HG03097 (cell line): ENCODE measurements at regions not wholly inside any gene's neighbourhood (a gene's known extent, or its start where the extent isn't known, plus 50 kb on each side); places are given as distances from the start of the nearest gene placed in this dataset.
"Not testable (repeated sequence)": the region's sequence is repeated elsewhere in the genome, so short reads cannot be mapped to it uniquely, and the experiment has no call there.

ENCODE experiments used
- ATAC-seq: cut with Tn5 transposase; IDR thresholded peaks from one replicate; pipeline ENCODE4 v1.9.1; 2021; ENCODE audit not compliant: unreplicated experiment, low FRiP score

DNA sequence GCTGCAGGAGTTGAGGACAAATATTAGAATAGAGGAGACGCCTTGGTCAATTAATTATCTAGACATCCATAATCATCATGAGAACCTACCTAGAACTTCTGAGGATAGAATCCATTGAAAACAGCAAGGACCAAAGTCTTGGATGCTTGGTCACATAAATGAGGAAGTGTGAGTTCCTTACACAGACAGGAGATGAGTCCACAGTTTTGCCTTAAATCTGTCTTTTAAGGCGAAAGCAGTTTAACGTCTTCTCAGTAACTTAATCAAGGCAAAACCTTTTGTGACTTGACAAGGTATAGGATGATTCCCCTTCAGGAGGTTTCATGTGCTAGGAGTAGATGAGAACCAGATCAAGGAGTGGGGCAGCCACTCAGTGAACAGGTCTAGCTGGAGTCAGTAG, 1783.2 kb upstream of the CELF4 start:
- ATAC-seq: no peak

DNA sequence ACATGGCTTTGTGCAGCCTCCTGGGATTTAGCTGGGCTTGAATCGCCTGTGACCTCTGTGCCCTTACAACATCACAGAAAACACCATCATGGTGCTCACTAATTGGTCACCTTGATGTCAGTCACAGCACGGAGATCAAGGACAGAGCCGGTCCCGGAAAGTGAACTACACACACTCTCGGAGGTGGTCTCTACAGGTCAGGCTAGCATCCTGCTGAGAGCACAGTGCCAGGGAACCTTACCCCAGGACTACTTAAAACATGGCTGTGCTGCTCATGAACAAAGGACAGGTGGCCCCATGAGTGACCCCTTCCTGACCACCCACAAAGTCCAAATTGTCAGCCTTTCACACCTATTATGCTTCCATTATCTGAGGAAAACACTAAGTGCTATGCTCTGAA, 1782.1 kb upstream of the CELF4 start:
- ATAC-seq: no peak

DNA sequence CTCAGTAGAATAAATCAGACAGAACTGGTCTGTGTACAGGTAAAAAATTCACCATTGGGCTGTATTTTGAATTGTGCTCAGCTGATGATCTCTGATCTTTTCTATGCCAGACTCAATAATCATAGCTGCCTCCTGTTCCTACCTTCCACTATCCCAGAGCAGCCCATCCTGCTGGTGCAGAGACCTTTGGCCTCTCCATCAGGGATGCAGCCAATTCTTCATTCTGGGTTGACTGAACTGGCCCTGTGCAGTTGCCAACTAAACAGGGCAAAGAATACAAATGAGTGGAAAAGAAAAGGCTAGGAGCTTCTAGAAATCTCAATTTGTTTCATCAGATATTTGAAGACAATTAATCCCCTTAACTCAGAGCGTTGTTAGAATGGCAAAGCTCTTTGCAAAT, 1781.3 kb upstream of the CELF4 start:
- no peak for ATAC-seq

DNA sequence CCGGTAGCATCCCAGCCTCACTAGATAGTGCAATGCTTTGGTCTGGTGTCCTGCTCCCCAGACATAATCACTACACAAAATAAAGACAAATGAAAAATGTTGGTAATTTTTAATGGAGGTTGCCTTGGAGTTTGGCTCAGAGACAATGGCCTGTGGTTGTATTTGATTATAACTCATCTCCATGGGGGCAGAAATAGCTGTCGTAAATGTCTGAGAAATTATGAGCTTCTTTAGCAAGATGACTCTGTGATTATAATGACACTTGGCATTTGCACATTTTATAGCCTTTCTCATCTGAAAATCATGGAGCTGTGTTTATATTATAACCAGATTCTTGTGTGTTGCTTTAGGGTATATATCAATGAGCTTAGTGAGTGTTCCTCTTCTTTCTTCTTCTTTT, 1779.7 kb upstream of the CELF4 start:
- ATAC-seq: no peak

DNA sequence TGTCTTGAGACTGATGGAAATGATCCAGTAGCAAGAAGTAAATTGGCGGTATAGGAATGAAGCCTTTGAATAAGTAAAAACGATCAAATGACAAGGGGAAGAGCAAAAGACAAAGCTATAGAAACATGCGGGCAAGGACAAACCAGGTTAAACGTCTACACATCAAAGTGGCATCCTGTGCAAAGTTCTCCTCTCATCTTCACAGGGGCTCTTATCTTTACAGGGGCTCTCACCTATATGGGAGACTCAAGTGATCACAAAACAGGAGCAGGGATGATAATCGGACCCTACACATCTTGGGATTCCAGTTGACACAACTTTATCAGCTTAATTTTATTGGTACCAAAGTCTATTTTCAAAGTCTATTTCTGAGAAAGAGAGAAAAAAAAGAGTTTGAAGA, 1778.9 kb upstream of the CELF4 start:
- no peak for ATAC-seq

DNA sequence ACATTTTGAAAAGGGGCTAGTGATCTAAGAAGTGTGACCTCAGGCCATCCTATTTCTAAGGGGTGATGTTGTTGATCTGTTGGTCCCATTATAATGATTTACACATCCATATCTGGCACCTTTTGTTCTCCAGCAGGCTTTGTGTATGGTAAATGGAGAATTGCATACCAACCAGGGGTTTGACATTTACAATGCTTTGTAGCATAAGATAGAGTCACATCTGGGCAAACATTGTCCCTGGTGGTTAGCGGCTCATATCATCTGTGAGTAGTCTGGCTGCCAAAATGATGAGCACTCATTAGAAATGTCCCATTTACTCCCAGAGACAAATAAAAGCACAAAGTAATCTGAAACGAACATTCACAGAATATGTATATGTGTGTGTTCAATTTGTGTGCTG, 1775.5 kb upstream of the CELF4 start:
- no peak for ATAC-seq

DNA sequence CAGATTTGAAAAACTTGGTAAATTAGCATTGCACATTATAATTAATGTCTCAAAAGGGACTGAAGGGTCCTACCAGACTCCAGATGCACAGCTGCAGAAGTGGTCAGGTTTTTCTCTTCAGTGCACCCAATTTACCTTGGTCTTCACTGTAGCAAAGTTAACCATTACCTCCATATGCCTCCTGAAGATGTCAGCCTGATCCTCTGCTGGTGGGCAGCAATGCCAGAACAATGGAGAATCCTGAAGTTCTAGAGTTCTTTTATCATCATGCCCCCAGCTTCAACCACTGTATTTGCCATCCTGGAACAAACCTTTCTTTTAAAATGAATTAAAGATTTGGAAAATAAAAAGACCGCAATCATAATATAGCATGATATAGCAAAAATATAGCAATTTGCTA, 1774.8 kb upstream of the CELF4 start:
- ATAC-seq: no peak

DNA sequence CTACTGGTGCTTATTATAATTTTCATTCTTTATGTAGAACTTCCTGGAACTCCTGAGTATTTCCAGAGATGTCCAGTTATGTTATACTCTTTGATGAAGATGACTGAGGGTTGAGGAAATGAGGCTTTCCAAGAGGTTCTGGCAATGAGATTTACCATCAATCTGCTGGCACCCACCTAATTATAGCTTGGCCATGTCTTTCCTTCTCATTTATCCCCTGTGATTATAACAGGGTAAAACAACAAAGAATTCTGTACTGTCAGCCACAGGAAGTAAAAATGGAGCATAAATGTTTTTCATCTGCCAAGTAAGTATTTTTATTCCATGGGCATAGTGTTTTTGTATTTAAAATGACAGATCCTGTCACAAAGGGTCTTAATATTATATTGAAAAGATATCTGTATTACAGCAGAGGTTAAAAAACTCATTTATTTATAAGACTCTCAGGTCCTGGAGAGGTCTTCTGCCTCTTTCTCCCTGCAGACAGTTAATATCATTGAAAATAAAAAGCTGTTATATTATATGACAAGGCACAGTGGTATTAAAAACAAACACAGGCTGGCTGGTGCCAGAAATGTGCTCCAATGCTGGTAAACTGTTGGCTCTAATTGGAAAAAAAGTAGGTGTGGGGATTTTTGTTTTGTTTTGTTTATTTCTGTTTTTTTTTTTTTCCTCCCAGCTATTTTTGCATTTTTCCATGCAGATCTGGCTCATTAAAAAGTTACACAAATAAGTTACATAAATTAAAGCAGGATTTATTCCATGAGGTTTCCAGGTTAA, 1764.1 kb upstream of the CELF4 start:
- ATAC-seq: no peak

DNA sequence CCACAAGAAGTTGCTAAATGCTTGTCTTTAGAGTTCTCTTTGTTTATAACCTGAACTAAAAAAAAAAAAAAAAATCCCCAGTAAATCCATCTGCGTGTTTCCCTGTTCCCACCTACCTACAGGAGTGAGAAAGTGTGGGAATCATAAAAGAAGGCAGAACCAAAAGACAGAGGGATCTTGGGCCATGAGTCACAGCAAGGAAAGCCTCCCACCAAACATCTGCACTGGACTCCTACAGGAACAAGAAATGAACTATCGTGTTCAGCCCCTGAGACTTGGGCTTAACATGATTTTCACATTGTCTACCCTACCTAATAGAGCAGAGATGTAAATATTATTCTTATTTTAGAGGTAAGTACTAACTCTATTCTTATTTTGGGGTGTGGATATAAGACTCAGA, 1761.2 kb upstream of the CELF4 start:
- ATAC-seq: no peak

DNA sequence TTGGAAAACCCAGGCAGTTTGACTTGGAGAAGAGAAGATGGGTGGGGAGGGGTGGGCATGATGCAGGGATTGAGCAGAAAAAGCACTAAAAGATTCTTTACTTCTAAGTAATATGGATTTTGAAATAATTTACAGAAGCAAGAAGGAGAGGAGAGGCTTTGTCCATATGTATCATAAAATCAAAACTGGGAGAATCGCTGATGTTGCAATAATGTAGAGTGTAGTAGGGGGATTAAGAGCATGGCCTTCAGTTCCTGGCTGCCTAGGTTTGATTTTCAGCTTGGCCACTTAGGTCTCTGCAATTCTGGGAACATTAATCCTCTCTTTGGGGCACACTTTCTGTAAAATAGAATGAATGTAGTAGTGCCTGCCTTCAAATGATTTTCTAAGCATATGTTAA, 1760.4 kb upstream of the CELF4 start:
- ATAC-seq: no peak

DNA sequence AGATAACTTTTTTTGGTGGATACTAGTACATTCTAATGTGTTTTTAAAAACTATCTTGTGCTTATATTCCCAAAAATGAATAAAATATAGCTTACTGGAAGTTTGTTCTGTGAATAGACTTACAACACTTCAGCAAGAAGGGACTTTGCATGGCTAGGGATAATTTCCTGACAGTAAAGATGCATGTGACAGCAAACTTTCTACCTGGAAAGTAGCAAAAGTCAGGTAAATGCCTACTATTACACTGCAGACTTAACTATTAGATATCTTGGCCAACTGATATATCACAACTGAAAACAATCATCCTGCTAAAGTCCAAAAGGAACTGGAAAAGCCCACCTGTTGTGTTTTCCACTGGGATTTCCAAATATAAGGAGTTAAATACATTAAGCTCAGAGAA, 1753.5 kb upstream of the CELF4 start:
- no peak for ATAC-seq

DNA sequence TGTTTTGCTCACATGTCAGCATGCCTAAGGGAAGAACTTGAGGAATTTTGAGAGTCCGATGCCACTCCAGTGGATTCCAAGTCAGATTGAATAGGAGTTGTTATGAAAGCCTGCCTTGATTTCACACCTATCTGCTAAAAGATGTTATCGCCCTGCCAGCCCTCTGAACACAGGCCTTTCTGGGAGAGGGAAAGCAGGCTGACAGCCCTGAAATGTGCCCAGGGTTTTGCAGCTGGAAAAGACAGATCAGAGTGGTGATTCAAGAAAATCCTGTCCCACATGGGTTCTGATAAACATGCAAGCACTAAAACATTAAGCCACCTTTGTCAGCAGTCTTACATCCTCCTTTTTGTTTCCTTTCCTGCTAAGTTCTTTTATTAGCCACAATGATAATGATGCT, 1752.9 kb upstream of the CELF4 start:
- ATAC-seq: no peak

DNA sequence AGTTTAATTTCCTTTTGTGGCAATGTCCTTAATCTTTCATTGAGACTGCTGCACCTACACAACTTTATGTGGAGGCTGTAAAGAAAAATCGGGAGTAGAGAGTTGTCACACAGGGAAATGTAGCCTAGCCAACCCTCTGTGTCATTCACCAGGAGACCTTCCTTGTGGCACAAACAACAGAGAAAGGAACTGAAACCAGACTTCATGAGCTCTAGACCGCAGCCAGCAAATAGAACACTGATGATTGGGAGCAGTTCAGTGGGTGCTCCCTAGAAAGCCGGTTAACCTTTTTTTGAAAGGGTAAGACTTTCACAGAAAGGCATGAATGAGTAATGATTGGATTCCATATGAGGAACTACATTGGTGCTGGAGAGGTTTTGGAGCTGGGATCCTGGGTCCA, 1752.4 kb upstream of the CELF4 start:
- ATAC-seq: no peak

DNA sequence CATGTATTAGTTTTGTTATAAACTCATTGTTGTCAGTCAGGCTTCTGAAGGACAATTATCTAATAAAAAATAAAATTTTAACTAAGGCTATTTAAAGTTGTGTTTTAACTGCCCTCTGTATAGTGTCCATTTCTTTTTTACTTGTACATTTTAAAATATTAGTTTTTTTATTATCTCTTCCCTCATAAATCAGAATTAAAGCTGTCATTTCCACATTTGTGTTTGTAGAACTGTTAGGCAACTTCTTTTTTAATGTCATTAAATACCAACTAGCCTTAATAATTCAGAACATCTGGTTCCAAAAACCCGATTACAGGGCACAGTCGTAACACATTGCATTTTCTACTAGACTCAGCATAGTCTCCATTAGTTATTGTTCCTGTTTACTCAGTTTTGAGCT, 1749.0 kb upstream of the CELF4 start:
- ATAC-seq: no peak

DNA sequence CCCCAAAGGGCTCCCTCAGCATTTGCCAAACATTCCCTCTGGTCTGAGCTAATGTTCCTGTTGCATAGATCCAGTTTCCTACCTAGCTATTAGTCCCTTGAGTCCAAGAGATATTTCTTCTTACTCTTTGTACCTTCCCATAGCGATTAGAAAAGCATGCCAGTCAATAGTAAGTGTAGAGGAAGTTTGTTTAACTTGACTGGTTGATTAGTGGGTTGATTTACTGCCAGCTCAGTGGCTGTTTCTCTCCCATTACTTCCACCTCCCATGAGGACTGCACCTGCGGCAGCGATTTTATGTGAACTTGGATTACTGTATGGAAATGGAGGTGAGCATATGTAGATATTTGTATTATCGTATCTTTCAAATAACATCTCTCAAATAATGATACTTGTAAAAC, 1748.4 kb upstream of the CELF4 start:
- ATAC-seq: no peak

DNA sequence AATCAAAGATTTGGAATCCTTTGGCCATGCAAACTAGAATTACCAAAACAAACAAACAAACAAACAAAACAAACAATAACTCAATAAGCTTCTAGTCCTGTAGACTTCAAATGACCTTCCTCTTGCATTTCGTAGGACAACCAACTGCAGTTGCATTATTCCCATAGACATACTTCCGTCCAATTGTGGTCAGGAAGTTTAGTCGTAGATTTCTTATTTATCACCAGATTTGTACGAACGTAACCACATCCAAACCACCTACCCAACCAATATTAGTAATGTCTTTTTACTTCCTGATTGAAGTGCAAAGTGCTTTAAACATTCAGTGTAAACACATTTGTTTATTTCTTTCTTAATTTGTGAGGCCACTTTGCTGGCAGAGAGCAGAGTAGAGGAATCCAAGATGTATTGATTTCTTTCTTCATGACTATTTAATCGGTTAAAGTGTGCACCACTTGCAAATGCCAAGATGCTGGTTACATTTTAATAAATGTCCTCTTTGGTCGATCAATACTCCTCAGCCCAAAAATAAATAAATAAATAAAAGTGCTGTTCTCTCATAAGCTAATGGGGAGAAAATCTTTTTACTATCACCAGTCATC, 1745.6 kb upstream of the CELF4 start:
- ATAC-seq: no peak

DNA sequence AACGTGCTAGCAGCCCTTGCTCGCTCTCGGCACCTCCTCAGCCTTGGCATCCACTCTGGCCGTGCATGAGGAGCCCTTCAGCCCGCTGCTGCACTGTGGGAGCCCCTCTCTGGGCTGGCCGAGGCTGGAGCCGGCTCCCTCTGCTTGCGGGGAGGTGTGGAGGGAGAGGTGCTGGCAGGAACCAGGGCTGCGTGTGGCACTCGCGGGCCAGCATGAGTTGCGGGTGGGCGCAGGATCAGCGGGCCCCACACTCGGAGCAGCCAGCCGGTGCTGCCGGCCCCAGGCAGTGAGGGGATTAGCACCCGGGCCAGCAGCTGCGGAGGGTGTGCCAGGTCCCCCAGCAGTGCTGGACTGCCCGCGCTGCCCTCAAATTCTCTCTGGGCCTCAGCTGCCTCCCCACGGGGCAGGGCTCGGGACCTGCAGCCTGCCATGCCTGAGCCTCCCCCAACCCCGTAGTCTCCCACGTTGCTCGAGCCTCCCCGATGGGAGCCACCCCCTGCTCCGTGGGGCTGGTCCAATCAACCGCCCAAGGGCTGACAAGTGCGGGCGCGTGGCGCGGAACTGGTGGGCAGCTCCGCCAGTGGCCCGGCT, 1743.4 kb upstream of the CELF4 start:
- not testable (repeated sequence) for ATAC-seq

DNA sequence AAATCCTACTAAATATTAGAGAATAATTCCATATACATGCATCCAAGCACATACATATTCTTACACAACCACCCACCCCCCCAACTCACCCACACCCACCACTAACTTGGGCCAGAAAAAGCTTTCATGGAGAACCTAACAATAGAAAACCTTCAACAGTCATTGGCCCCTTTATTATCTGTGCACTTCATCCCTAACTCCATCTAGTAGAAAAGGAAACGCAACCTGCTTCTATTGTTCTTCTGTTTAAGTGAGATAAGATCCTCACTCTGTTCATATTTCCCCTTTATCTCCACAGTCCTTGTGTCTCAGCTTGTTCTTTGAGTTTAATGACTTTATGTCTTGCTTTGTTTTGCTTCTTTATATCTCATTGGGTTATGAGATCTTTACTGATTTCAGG, 1740.2 kb upstream of the CELF4 start:
- ATAC-seq: no peak

DNA sequence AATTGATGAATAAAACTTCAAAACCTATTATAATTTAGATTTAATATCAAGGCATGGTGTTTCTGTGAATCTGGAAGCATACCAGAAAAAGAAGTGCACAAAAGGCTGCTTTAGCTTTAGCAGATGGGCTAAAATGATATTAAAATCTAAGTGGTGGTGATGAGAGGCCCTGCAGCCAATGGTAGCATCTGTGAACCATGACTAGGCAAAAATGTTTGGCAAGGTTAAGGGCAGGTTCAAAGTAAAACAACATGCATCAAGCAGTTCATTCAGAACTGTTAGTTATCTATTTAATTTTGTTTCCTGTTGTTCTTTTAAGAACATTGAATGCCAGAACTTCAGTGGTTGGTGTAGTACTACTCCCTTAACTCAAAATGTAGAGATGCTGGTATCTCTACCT, 1736.9 kb upstream of the CELF4 start:
- ATAC-seq: no peak

DNA sequence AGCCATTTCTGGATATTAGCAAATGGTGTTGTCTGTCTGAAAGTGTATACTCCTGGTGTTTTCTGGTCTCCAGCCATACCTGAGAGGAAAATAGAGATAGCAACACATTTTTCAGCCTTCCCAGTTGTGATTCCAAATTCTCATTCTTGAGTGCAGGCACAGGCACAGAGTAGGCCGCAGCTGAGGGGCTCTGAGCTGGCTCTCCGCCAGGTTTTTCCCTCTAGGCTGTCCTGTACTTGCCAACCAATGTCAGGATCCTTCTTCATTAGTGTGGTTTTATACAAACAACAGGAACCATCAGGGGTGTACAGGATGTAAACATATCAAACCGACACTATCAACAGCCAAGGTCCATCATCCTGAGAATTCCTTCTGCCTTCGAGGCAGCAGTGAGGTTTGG, 1733.6 kb upstream of the CELF4 start:
- no peak for ATAC-seq

DNA sequence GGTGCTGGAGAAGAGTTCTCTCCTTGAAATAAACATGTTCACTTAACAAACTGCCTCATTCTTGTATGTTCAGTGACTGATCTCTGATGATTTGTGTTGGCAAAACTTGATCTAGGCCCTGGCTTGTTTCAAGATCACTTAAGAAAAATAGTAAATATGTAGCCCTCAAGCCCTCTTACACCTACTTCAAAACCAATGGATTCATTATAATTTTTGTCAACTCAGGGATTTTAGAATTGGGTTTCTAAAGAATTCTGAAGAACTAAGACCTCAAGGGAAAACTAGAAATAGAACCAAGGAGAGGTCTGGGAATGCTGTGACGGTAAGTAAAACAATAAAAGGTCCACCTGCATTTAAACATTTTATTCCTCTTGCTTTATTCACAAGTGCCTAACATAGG, 1731.6 kb upstream of the CELF4 start:
- ATAC-seq: no peak

DNA sequence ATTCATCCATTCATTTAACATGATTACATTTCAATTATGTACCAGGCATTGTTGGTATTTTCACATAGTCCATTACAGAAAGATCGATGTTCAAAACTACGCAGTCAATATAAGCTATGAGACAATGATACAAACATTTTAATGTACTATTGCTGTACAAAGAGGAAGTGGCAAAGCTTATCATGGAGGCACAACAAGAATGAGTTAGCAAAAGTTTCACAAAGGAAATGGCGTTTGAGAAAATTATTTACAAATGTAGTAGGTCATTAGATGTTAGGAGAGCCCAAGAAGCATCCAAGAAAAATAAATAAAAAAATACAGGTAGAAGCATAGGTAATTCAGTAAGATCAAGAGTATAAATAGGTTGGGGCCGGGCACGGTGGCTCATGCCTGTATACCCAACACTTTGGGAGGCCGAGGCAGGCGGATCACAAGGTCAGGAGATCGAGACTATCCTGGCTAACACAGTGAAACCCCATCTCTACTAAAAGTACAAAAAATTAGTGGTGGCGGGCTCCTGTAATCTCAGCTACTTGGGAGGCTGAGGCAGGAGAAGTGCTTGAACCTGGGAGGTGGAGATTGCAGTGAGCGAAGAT, 1730.8 kb upstream of the CELF4 start:
- ATAC-seq: no peak
